Heart left ventricle (tissue), 16 donors: ENCODE measurements at regions not wholly inside any gene's neighbourhood (a gene's known extent, or its start where the extent isn't known, plus 50 kb on each side); places are given as distances from the start of the nearest gene placed in this dataset.
A peak's percentile ranks its signal among the peaks of the same experiment; 100 is the strongest.

Source experiments
- ATAC-seq, 4 donors: fragments of 200-7000 bp; cut with Tn5 transposase; one replicate each; pipeline ENCODE4 v1.9.1; 2020 to 2022; ENCODE audit warnings: moderate library complexity in 4 of 4, mild to moderate bottlenecking in 3 of 4, moderate number of reproducible peaks in 1 of 4
- DNase-seq, 5 donors: peaks; one replicate each; pipeline ENCODE4 v3.0.0-alpha.2; 2020
- H3K27ac ChIP-seq, 12 donors: fragments of 200-600 bp; sonication (generic) in 4 of 12; one replicate each; pipeline versions ENCODE4 v1.5.0 to v1.8.0; 2016 to 2022; ENCODE audit warnings: mild to moderate bottlenecking in 2 of 12
- H3K27me3 ChIP-seq, 9 donors: fragments of 200-600 bp; sonication (generic) in 2 of 9; one replicate each; pipeline versions ENCODE4 v1.5.1 to v1.8.0; 2016 to 2022; ENCODE audit warnings: mild to moderate bottlenecking in 3 of 9
- H3K36me3 ChIP-seq, 9 donors: fragments of 200-600 bp; sonication (generic) in 2 of 9; one replicate each; pipeline versions ENCODE4 v1.5.0 to v1.8.0; 2018 to 2022; ENCODE audit warnings: mild to moderate bottlenecking in 2 of 9
- H3K4me1 ChIP-seq, 12 donors: fragments of 200-600 bp; sonication (generic) in 4 of 12; one replicate each; pipeline versions ENCODE4 v1.5.0 to v1.8.0; 2016 to 2022; ENCODE audit warnings: mild to moderate bottlenecking in 3 of 12
- H3K4me3 ChIP-seq, 12 donors: fragments of 200-600 bp; sonication (generic) in 4 of 12; one replicate each; pipeline versions ENCODE4 v1.5.0 to v1.8.0; 2017 to 2022; ENCODE audit warnings: mild to moderate bottlenecking in 9 of 12, moderate library complexity in 4 of 12
- H3K9me3 ChIP-seq, 12 donors: fragments of 200-600 bp; sonication (generic) in 4 of 12; one replicate each; pipeline versions ENCODE4 v1.5.0 to v1.8.0; 2016 to 2022; ENCODE audit warnings: mild to moderate bottlenecking in 1 of 12
- POLR2A ChIP-seq, 2 donors: fragments of 450-650 bp; IDR thresholded peaks; one replicate each; pipeline ENCODE4 v1.6.1; 2017; ENCODE audit warnings: antibody characterized with exemption in 2 of 2, mild to moderate bottlenecking in 2 of 2, moderate library complexity in 2 of 2
- WGBS, 4 donors: extraction: QIAGEN DNeasy Blood & Tissue Kit in 2 of 4; methylation state at CpG; one replicate each; pipeline versions ENCODE4 v1.1.5 to v1.1.7; 2013 to 2018; 5-methylcytosine and 5-hydroxymethylcytosine counted together
- intact Hi-C, 10 donors: fragments of 100-400 bp; cut with DNase I; formaldehyde crosslinking; loops; one replicate each; pipeline versions ENCODE4 v1.11.1 to v1.14.2; 2022
- TF ChIP-seq, protein P1 (sequence below), 12 donors: fragments of 200-600 bp; sonication (generic) in 4 of 12; IDR thresholded peaks; one replicate each; pipeline versions ENCODE4 v1.5.0 to v1.8.0; 2018 to 2022; ENCODE audit warnings: antibody characterized with exemption in 12 of 12, mild to moderate bottlenecking in 5 of 12
- donor health status: ischemic (EF 13 %, LVEDD 7.1; RV severe dilation, severe dysfunction).
- donor health status: healthy with polysubstance abuse.
- donor health status: DM: no; HTN: yes; CAD: no.
- donor health status: DM: no; HTN: no; CAD: no.
- donor health status: ischemic (EF 25% LVEDD 6.9; RV normal size, moderate dysfunction).
- donor health status: ischemic (EF 25% LVEDD 5.7; RV mildly dilated, moderate dysfunction).
- donor health status: healthy.
- donor health status: DM: yes; HTN: yes; CAD: no.
- donor health status: ischemic (EF 35%, LVEDD 5.7; RV mildly dilated, moderate dysfunction).
- donor health status: nonischemic (EF 11% LVEDD 7.7; RV severe dilation, severe dysfunction).
- donor health status: DM: yes; HTN: yes; CAD: no.
- donor health status: PGD.
- donor health status: ischemic (EF 29% LVEDD 5.4; RV normal size, mild dysfunction).
- donor health status: nonischemic (EF 23%, LVEDD 6.1; RV moderate dilation, normal function).

DNA sequence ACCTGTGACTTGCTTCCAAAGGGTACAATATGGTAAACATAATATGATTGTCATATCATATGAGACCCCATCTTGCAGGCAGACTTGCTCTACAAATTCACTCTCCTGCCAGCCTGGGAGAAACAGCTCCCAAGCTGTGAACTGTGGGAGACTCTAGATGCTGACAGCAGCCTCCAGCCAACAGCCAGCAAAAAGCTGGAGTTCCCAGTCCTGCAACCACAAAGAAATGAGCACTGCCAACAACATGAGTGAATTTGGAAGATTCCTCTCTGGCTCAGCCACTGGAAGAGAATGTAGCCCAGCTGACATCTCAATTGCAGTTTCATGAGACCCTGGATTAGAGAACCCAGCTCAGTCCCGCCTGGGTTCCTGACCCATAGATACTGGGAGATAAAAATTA is 145.4 kb downstream of the QDPR start:
- no peak for TF ChIP-seq POLR2A (IDR thresholded peaks at IDR 0.05)
- TF ChIP-seq, protein P1, sequence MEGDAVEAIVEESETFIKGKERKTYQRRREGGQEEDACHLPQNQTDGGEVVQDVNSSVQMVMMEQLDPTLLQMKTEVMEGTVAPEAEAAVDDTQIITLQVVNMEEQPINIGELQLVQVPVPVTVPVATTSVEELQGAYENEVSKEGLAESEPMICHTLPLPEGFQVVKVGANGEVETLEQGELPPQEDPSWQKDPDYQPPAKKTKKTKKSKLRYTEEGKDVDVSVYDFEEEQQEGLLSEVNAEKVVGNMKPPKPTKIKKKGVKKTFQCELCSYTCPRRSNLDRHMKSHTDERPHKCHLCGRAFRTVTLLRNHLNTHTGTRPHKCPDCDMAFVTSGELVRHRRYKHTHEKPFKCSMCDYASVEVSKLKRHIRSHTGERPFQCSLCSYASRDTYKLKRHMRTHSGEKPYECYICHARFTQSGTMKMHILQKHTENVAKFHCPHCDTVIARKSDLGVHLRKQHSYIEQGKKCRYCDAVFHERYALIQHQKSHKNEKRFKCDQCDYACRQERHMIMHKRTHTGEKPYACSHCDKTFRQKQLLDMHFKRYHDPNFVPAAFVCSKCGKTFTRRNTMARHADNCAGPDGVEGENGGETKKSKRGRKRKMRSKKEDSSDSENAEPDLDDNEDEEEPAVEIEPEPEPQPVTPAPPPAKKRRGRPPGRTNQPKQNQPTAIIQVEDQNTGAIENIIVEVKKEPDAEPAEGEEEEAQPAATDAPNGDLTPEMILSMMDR (IDR thresholded peaks at IDR 0.05): no peak
- Histone ChIP-seq H3K27ac (no peak overlapping the region), H3K9me3 (no peaks in the 10 kb centered on the region), H3K4me1 (no peaks in the 10 kb centered on the region), H3K27me3 (peaks cover 0 to 4% (median 0%) of the 10 kb centered on the region in 9 donors), H3K4me3 (no peak overlapping the region), H3K36me3 (no peaks in the 10 kb centered on the region)
- ATAC-seq: peak in 2 of 4 donors; percentile 38 to 42
- DNase-seq: peak in 1 of 5 donors; percentile 25
- 62 to 82% (median 71%) methylated on average over 1 of the region's 1 CpG for WGBS, 4 donors
- intact Hi-C loops: no loop called here

DNA sequence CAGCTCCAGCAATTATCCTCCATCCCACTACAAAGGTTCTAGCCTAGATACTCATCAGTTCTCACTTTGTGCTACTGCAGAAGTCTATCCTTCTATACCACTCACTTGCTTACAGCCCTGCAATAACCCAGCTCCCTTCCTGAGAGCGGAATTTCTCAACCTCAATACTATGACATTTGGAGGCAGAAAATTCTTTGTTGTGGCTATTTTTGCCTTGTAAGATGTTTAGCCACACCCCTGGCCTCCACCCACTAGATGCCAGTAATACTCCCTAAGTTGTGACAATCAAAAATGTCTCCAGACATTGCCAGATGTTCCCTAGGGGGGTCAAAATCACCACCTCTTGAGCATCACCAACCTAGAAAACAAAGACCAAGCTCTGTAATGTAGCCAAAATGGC is 149.5 kb downstream of the QDPR start:
- Histone ChIP-seq H3K4me3 (no peak overlapping the region), H3K27ac (no peak overlapping the region), H3K36me3 (no peaks in the 10 kb centered on the region), H3K27me3 (peaks cover 0 to 7% (median 0%) of the 10 kb centered on the region in 9 donors), H3K4me1 (no peaks in the 10 kb centered on the region), H3K9me3 (no peaks in the 10 kb centered on the region)
- TF ChIP-seq, protein P1 (IDR thresholded peaks at IDR 0.05): no peak
- TF ChIP-seq POLR2A (IDR thresholded peaks at IDR 0.05): no peak
- intact Hi-C loops: no loop called here
- WGBS, 4 donors: 88 to 96% (median 94%) methylated on average over 1 of the region's 1 CpG
- no peak for ATAC-seq
- DNase-seq: no peak

DNA sequence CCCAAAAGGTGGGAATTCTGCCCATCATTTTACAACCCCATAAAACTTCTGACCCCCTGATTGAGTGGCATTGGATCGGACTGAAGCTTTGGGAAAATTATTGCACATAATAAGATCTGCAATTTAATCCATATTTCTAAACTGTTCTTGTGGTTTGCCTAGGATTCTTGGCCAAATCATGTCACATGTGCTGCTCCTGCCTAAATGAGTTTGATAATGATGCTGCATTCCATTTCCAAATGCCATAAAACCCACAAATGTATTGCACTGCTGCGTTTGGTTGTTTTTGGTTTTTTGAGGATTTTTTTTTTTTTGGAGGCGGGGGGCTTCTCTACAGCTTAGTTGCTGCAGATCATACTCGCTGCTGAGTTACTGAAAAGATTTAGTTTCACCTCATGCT is 153.6 kb downstream of the QDPR start:
- Histone ChIP-seq H3K36me3 (no peaks in the 10 kb centered on the region), H3K27ac (no peak overlapping the region), H3K9me3 (peaks cover 0 to 11% (median 3%) of the 10 kb centered on the region in 12 donors), H3K4me3 (no peak overlapping the region), H3K27me3 (peaks cover 0 to 7% (median 0%) of the 10 kb centered on the region in 9 donors), H3K4me1 (no peaks in the 10 kb centered on the region)
- DNase-seq (no peak), ATAC-seq (no peak)
- TF ChIP-seq, protein P1 (IDR thresholded peaks at IDR 0.05): no peak
- WGBS, 4 donors: 91 to 96% (median 93%) methylated on average over 4 of the region's 4 CpGs
- intact Hi-C loops: loop anchor here in 2 of 10 donors (10.0 kb wide), 2 partner anchors 87 to 117 kb away; no protein-coding TSS in a partner anchor

DNA sequence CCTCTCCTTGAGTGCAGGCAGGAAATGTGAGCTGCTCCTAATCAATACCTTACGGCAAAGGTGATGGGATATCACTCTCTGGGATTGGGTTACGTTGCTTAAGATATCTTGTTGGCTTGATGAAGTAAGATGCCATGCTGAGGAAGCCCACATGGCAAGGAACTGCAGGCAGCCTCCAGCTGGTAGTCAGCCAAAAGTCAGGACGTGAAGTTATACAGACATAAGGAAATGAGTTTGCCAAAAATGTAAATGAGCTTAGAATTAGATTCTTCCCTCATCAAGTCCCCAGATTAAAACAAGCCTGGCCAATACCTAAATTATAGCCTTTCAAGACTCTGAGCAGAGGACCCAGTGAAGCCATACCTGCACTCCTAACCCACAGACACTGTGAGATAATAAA is 155.0 kb downstream of the QDPR start:
- no peak for DNase-seq
- 36 to 47% (median 45%) methylated on average over 3 of the region's 3 CpGs for WGBS, 4 donors
- no peaks in the 10 kb centered on the region for H3K4me1 ChIP-seq
- no peak overlapping the region for H3K27ac ChIP-seq
- no peaks in the 10 kb centered on the region for H3K36me3 ChIP-seq
- peaks cover 0 to 7% (median 0%) of the 10 kb centered on the region in 9 donors for H3K27me3 ChIP-seq
- H3K9me3 ChIP-seq: peaks cover 0 to 11% (median 3%) of the 10 kb centered on the region in 12 donors
- TF ChIP-seq, protein P1 (IDR thresholded peaks at IDR 0.05): no peak
- no peak for TF ChIP-seq POLR2A (IDR thresholded peaks at IDR 0.05)
- intact Hi-C loops: loop anchor here in 2 of 10 donors (10.0 kb wide), 2 partner anchors 88 to 118 kb away; no protein-coding TSS in a partner anchor
- H3K4me3 ChIP-seq: no peak overlapping the region
- no peak for ATAC-seq
